Adipocyte (in vitro differentiated cells): ENCODE measurements at regions not wholly inside any gene's neighbourhood (a gene's known extent, or its start where the extent isn't known, plus 50 kb on each side); places are given as distances from the start of the nearest gene placed in this dataset.

Source experiments
- DNase-seq: peaks from one replicate; pipeline ENCODE4 v3.0.0-alpha.2; 2015; ENCODE audit warnings: low read depth
- H3K27me3 ChIP-seq: replicated peaks from 2 replicates; pipeline ENCODE4 v1.7.0; 2013; ENCODE audit warnings: mild to moderate bottlenecking, low read length, moderate library complexity; ENCODE audit not compliant: control insufficient read depth, insufficient read depth
- H3K36me3 ChIP-seq: 2 replicates; pipeline ENCODE4 v1.7.0; 2013; ENCODE audit warnings: low read length, mild to moderate bottlenecking, moderate library complexity; ENCODE audit not compliant: control insufficient read depth, insufficient read depth, severe bottlenecking
- H3K4me1 ChIP-seq: 2 replicates; pipeline ENCODE4 v1.7.0; 2013; ENCODE audit warnings: mild to moderate bottlenecking, low read length, moderate library complexity; ENCODE audit not compliant: control insufficient read depth, insufficient read depth
- H3K4me3 ChIP-seq: 2 replicates; pipeline ENCODE4 v1.7.0; 2013; ENCODE audit warnings: mild to moderate bottlenecking, low read length, moderate library complexity
- H3K9ac ChIP-seq: 2 replicates; pipeline ENCODE4 v1.7.0; 2013; ENCODE audit warnings: mild to moderate bottlenecking, low read length, moderate library complexity
- H3K9me3 ChIP-seq: 2 replicates; pipeline ENCODE4 v1.7.0; 2013; ENCODE audit warnings: mild to moderate bottlenecking, low read length, moderate library complexity; ENCODE audit not compliant: control insufficient read depth

DNA sequence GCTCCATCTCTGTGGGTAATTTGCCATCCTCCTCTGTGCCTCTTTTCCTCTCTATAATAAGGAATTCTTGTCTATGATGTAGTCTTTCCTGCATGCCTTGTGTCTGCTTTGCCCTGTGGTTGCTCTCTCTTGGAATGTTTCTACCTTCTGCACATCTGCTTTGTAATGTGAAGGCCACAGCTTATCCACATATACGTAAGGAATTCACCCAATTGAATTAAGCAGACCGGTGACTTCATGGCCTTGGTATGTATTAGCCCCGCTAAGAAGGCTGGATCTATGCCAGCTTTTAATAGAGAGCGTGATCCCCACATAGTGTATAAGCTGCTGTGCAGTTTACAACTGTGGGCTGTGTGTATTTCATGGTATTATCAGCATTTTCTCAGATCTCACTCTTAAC lies 274.7 kb downstream of the RNF144A start:
- Histone ChIP-seq H3K4me1 (peaks cover 3% of the 10 kb centered on the region), H3K4me3 (no peak overlapping the region), H3K9ac (no peak overlapping the region), H3K36me3 (no peaks in the 10 kb centered on the region), H3K27me3 (peaks cover 4% of the 10 kb centered on the region), H3K9me3 (no peaks in the 10 kb centered on the region)
- DNase-seq, result peak; percentile 83

DNA sequence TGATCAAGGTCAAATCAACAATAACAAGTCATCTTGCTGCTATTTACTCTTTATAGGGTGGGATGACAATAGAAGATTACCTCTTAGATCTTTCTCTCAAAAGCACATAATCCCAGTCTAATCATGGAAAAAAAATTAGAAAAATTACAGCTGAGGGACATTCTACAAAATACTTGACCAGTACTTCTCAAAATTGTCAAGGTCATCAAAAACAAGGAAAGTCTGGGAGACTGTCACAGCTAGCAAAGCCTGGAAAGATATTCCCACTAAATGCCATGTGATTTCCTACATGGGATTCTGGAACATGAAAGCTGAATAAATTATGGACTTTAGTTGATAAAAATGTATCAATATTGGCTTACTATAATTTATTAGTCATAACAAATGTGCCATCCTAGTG lies 276.2 kb downstream of the RNF144A start:
- H3K36me3 ChIP-seq, result no peaks in the 10 kb centered on the region
- no peak for DNase-seq
- H3K27me3 ChIP-seq, result no peaks in the 10 kb centered on the region
- H3K9me3 ChIP-seq, result no peaks in the 10 kb centered on the region
- peaks cover 3% of the 10 kb centered on the region for H3K4me1 ChIP-seq
- H3K9ac ChIP-seq, result no peak overlapping the region
- H3K4me3 ChIP-seq, result no peak overlapping the region

- Histone ChIP-seq H3K36me3 (no peaks in the 10 kb centered on the region), H3K27me3 (no peaks in the 10 kb centered on the region), H3K9ac (no peak overlapping the region), H3K9me3 (no peaks in the 10 kb centered on the region), H3K4me1 (peaks cover 3% of the 10 kb centered on the region), H3K4me3 (no peak overlapping the region)
- no peak for DNase-seq
These were observed 277.7 kb downstream of the RNF144A start for GRCh38 chr2:7194950-7195349.

- Histone ChIP-seq H3K4me1 (peaks cover 2% of the 10 kb centered on the region), H3K9ac (no peak overlapping the region), H3K4me3 (no peak overlapping the region), H3K27me3 (no peaks in the 10 kb centered on the region), H3K36me3 (no peaks in the 10 kb centered on the region), H3K9me3 (no peaks in the 10 kb centered on the region)
- DNase-seq, result no peak
These were observed 279.7 kb downstream of the RNF144A start for GRCh38 chr2:7196883-7197282.

GRCh38 chr2:7201851-7202250 lies 284.6 kb downstream of the RNF144A start:
- no peak overlapping the region for H3K9ac ChIP-seq
- no peaks in the 10 kb centered on the region for H3K4me1 ChIP-seq
- H3K4me3 ChIP-seq, result no peak overlapping the region
- no peaks in the 10 kb centered on the region for H3K36me3 ChIP-seq
- DNase-seq, result no peak
- no peaks in the 10 kb centered on the region for H3K27me3 ChIP-seq
- no peaks in the 10 kb centered on the region for H3K9me3 ChIP-seq

- Histone ChIP-seq H3K9me3 (no peaks in the 10 kb centered on the region), H3K27me3 (no peaks in the 10 kb centered on the region), H3K4me1 (no peaks in the 10 kb centered on the region), H3K9ac (no peak overlapping the region), H3K4me3 (no peak overlapping the region), H3K36me3 (no peaks in the 10 kb centered on the region)
- DNase-seq, result peak; percentile 90
These were observed 285.9 kb downstream of the RNF144A start for GRCh38 chr2:7203056-7203467.

DNA sequence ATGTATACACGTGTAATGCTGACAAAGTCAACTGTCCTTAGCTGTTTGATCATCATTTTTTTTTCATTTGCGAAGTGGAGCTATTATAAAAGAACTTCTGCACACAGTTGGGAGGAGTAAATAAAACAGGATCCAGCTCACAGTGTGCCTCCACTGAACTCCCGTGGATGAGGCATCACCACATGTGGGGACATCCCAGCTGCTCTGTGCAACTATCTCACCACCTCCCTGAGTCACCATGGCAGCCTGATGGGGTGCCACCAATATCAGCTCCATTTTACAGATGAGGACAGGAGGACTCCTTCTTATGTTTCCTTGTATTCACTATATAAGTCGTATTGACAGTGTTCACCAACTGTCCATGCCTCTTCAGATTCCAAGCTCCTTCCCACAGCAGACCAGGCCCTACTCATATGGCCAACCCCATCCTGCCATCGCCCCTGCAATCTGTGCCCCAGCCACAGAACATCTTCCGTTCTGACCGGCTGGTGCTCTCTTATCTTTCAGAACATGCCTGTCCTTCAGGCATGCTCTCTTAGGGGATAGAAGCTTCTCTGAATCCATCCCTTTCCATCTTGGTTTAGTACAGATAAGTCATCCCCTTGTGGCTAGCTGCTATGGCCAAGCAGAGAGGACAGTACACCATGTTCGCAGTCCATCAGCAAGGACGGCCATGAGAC lies 288.1 kb downstream of the RNF144A start:
- no peaks in the 10 kb centered on the region for H3K27me3 ChIP-seq
- no peak overlapping the region for H3K9ac ChIP-seq
- H3K36me3 ChIP-seq, result no peaks in the 10 kb centered on the region
- H3K9me3 ChIP-seq, result no peaks in the 10 kb centered on the region
- no peak for DNase-seq
- no peak overlapping the region for H3K4me3 ChIP-seq
- H3K4me1 ChIP-seq, result peaks cover 3% of the 10 kb centered on the region

- Histone ChIP-seq H3K4me3 (no peak overlapping the region), H3K9ac (no peak overlapping the region), H3K4me1 (peaks cover 5% of the 10 kb centered on the region), H3K36me3 (no peaks in the 10 kb centered on the region), H3K27me3 (no peaks in the 10 kb centered on the region), H3K9me3 (no peaks in the 10 kb centered on the region)
- no peak for DNase-seq
These were observed 289.0 kb downstream of the RNF144A start for GRCh38 chr2:7206111-7206810.

- DNase-seq, result no peak
- H3K9ac ChIP-seq, result no peak overlapping the region
- peaks cover 2% of the 10 kb centered on the region for H3K9me3 ChIP-seq
- no peaks in the 10 kb centered on the region for H3K36me3 ChIP-seq
- no peaks in the 10 kb centered on the region for H3K27me3 ChIP-seq
- H3K4me3 ChIP-seq, result no peak overlapping the region
- H3K4me1 ChIP-seq, result peaks cover 5% of the 10 kb centered on the region
These were observed 290.4 kb downstream of the RNF144A start for GRCh38 chr2:7207631-7208030.

DNA sequence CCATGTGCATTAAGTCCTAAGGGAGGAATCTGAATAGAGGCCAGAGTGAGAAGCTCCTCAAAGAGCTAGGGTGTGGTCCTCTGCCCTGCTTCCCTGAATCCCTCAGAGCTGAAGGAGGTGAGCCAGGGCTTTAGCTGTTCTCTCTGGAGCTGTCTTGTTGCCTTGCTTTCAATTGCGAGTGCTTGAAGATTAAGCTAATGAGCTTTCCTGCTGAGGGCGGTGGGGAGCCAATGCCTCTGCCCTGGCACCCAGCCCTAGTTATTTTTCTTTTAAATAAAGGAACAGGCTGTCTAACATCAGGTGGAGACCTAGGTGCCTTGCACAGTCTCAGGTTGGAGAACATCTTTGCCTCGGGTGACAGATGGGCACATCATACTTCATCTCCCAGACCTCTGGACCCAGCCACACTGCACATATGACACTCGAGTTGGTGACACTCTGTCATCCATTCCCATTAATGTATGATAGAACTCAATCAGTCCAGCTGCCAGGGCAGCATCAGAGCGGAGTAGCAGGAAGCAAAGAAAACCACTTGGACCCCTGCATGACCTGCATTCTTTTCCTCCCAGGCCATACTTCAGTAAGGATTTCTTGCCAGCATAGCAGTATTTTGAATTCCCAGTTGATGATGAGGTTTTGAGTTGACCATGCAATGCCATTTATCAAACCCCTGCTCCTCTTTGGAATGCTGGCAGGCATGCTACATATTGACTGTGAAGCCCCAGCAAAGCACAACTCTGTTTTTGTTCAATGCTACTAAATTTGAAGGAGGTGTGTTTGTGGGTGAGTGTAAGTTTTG lies 292.7 kb downstream of the RNF144A start:
- H3K27me3 ChIP-seq, result peaks cover 4% of the 10 kb centered on the region
- no peak overlapping the region for H3K9ac ChIP-seq
- peaks cover 5% of the 10 kb centered on the region for H3K4me1 ChIP-seq
- no peak overlapping the region for H3K4me3 ChIP-seq
- no peaks in the 10 kb centered on the region for H3K36me3 ChIP-seq
- DNase-seq, result peak; percentile 6
- H3K9me3 ChIP-seq, result peaks cover 3% of the 10 kb centered on the region

DNA sequence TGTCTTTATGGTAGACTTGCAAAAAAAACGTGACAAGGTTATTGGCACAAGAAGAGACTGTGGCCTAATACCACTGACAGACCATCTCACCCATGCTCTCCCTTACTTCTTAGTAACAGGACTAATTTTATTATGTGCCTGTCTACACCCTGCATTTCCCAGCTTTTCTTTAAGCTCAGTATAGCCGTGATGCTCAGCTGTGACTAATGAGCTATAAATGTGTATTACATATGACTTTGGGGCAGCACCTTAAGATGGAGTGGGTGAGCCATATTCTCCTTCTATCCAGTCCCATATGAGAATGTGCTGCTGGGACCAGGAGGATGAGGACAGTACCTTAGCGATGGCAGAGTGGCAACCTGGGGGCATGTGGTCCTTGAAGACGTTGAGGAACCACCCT lies 293.5 kb downstream of the RNF144A start:
- no peak overlapping the region for H3K9ac ChIP-seq
- H3K9me3 ChIP-seq, result peaks cover 3% of the 10 kb centered on the region
- H3K27me3 ChIP-seq, result peaks cover 4% of the 10 kb centered on the region
- no peak for DNase-seq
- H3K4me1 ChIP-seq, result peaks cover 5% of the 10 kb centered on the region
- no peaks in the 10 kb centered on the region for H3K36me3 ChIP-seq
- no peak overlapping the region for H3K4me3 ChIP-seq
